Cardiac fibroblast (primary cell): ENCODE measurements at regions not wholly inside any gene's neighbourhood (a gene's known extent, or its start where the extent isn't known, plus 50 kb on each side); places are given as distances from the start of the nearest gene placed in this dataset.

Experiments used
- DNase-seq, 2 donors: peaks; one replicate each; pipeline versions ENCODE4 v3.0.0 to v3.0.0-alpha.2; 2010; ENCODE audit warnings: low read depth in 2 of 2
- H3K4me3 ChIP-seq, 2 donors: replicated peaks in 1 of 2; 1 replicate in 1 of 2; 2 replicates in 1 of 2; pipeline ENCODE4 v1.5.1; 2011; ENCODE audit warnings: low read depth in 2 of 2, low read length in 2 of 2, mild to moderate bottlenecking in 2 of 2, moderate library complexity in 1 of 2
- CTCF ChIP-seq: IDR thresholded peaks from one replicate; pipeline ENCODE4 v1.5.1; 2011; ENCODE audit warnings: low read depth, mild to moderate bottlenecking, low read length, inconsistent platforms

GRCh38 chr9:7970681-7971330 lies 171.2 kb upstream of the DMAC1 start:
- TF ChIP-seq CTCF = no peak
- no peak overlapping the region for H3K4me3 ChIP-seq
- DNase-seq = no peak

- no peak for DNase-seq
- TF ChIP-seq CTCF = no peak
- no peak overlapping the region for H3K4me3 ChIP-seq
Observed at GRCh38 chr9:7968687-7969086, 169.1 kb upstream of the DMAC1 start.

- no peak overlapping the region for H3K4me3 ChIP-seq
- no peak for DNase-seq
- TF ChIP-seq CTCF = no peak
Observed at GRCh38 chr9:7967851-7968250, 168.3 kb upstream of the DMAC1 start.

GRCh38 chr9:7967093-7967827 lies 167.7 kb upstream of the DMAC1 start:
- TF ChIP-seq CTCF = no peak
- DNase-seq = no peak
- no peak overlapping the region for H3K4me3 ChIP-seq

GRCh38 chr9:7965063-7965462 lies 165.5 kb upstream of the DMAC1 start:
- no peak overlapping the region for H3K4me3 ChIP-seq
- DNase-seq = no peak
- TF ChIP-seq CTCF = no peak

- no peak for DNase-seq
- TF ChIP-seq CTCF = no peak
- no peak overlapping the region for H3K4me3 ChIP-seq
Observed at GRCh38 chr9:7963026-7963425, 163.4 kb upstream of the DMAC1 start.
